ENCODE measurements at regions not wholly inside any gene's neighbourhood (a gene's known extent, or its start where the extent isn't known, plus 50 kb on each side); places are given as distances from the start of the nearest gene placed in this dataset.

DNA sequence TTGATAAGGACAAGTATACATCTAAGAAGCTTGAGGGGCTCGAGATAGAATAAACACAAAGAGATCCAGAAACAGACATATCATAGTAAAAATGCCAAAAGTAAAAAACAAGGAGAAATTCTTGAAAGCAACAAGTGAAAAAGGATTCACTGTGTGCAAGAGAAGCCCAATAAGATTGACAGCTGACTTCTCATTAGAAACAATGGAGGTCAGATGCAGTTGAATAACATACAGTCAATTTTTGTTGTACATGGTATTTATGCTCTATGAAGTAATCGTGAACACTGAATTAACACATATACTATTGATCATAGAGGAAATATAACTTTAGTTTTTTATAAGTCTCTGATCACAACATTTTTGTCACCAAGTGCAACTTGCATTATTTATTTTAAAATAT, 982.8 kb upstream of the SORCS1 start:
- TF ChIP-seq, protein P1, sequence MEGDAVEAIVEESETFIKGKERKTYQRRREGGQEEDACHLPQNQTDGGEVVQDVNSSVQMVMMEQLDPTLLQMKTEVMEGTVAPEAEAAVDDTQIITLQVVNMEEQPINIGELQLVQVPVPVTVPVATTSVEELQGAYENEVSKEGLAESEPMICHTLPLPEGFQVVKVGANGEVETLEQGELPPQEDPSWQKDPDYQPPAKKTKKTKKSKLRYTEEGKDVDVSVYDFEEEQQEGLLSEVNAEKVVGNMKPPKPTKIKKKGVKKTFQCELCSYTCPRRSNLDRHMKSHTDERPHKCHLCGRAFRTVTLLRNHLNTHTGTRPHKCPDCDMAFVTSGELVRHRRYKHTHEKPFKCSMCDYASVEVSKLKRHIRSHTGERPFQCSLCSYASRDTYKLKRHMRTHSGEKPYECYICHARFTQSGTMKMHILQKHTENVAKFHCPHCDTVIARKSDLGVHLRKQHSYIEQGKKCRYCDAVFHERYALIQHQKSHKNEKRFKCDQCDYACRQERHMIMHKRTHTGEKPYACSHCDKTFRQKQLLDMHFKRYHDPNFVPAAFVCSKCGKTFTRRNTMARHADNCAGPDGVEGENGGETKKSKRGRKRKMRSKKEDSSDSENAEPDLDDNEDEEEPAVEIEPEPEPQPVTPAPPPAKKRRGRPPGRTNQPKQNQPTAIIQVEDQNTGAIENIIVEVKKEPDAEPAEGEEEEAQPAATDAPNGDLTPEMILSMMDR (tag by site-specific recombination; IDR thresholded peaks at IDR 0.05), result no peak
- TF ChIP-seq BCL11B (tag by site-specific recombination; IDR thresholded peaks at IDR 0.05; ENCODE audit: low read depth) (no peak), YY1 (tag by site-specific recombination; IDR thresholded peaks at IDR 0.05) (no peak), ZIC2 (tag by site-specific recombination; IDR thresholded peaks at IDR 0.05) (no peak), ZFP41 (tag by site-specific recombination; IDR thresholded peaks at IDR 0.05; ENCODE audit: borderline replicate concordance) (no peak), KLF16 (tag by site-specific recombination; IDR thresholded peaks at IDR 0.05) (no peak)
- TF ChIP-seq, protein P2, sequence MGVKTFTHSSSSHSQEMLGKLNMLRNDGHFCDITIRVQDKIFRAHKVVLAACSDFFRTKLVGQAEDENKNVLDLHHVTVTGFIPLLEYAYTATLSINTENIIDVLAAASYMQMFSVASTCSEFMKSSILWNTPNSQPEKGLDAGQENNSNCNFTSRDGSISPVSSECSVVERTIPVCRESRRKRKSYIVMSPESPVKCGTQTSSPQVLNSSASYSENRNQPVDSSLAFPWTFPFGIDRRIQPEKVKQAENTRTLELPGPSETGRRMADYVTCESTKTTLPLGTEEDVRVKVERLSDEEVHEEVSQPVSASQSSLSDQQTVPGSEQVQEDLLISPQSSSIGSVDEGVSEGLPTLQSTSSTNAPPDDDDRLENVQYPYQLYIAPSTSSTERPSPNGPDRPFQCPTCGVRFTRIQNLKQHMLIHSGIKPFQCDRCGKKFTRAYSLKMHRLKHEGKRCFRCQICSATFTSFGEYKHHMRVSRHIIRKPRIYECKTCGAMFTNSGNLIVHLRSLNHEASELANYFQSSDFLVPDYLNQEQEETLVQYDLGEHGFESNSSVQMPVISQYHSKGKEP (tag by site-specific recombination; IDR thresholded peaks at IDR 0.05), result no peak
- TF ChIP-seq, protein P3, sequence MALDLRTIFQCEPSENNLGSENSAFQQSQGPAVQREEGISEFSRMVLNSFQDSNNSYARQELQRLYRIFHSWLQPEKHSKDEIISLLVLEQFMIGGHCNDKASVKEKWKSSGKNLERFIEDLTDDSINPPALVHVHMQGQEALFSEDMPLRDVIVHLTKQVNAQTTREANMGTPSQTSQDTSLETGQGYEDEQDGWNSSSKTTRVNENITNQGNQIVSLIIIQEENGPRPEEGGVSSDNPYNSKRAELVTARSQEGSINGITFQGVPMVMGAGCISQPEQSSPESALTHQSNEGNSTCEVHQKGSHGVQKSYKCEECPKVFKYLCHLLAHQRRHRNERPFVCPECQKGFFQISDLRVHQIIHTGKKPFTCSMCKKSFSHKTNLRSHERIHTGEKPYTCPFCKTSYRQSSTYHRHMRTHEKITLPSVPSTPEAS (tag by site-specific recombination; IDR thresholded peaks at IDR 0.05), result no peak
- TF ChIP-seq, protein P4, sequence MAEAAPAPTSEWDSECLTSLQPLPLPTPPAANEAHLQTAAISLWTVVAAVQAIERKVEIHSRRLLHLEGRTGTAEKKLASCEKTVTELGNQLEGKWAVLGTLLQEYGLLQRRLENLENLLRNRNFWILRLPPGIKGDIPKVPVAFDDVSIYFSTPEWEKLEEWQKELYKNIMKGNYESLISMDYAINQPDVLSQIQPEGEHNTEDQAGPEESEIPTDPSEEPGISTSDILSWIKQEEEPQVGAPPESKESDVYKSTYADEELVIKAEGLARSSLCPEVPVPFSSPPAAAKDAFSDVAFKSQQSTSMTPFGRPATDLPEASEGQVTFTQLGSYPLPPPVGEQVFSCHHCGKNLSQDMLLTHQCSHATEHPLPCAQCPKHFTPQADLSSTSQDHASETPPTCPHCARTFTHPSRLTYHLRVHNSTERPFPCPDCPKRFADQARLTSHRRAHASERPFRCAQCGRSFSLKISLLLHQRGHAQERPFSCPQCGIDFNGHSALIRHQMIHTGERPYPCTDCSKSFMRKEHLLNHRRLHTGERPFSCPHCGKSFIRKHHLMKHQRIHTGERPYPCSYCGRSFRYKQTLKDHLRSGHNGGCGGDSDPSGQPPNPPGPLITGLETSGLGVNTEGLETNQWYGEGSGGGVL (tag by site-specific recombination; IDR thresholded peaks at IDR 0.05), result no peak
- TF ChIP-seq, protein P5, sequence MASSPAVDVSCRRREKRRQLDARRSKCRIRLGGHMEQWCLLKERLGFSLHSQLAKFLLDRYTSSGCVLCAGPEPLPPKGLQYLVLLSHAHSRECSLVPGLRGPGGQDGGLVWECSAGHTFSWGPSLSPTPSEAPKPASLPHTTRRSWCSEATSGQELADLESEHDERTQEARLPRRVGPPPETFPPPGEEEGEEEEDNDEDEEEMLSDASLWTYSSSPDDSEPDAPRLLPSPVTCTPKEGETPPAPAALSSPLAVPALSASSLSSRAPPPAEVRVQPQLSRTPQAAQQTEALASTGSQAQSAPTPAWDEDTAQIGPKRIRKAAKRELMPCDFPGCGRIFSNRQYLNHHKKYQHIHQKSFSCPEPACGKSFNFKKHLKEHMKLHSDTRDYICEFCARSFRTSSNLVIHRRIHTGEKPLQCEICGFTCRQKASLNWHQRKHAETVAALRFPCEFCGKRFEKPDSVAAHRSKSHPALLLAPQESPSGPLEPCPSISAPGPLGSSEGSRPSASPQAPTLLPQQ (tag by site-specific recombination; IDR thresholded peaks at IDR 0.05), result no peak
- TF ChIP-seq, protein P6, sequence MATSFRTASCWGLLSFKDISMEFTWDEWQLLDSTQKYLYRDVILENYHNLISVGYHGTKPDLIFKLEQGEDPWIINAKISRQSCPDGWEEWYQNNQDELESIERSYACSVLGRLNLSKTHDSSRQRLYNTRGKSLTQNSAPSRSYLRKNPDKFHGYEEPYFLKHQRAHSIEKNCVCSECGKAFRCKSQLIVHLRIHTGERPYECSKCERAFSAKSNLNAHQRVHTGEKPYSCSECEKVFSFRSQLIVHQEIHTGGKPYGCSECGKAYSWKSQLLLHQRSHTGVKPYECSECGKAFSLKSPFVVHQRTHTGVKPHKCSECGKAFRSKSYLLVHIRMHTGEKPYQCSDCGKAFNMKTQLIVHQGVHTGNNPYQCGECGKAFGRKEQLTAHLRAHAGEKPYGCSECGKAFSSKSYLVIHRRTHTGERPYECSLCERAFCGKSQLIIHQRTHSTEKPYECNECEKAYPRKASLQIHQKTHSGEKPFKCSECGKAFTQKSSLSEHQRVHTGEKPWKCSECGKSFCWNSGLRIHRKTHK (tag by site-specific recombination; IDR thresholded peaks at IDR 0.05), result no peak
